PC-9 (cell line): ENCODE measurements at regions not wholly inside any gene's neighbourhood (a gene's known extent, or its start where the extent isn't known, plus 50 kb on each side); places are given as distances from the start of the nearest gene placed in this dataset.

Source experiments
- CTCF ChIP-seq: fragments of 200-600 bp; sonication (generic); conservative IDR thresholded peaks from 2 replicates; pipeline ENCODE4 v1.6.1; 2017; ENCODE audit warnings: mixed run types, antibody characterized with exemption, mild to moderate bottlenecking, moderate library complexity
- EZH2 ChIP-seq: fragments of 200-600 bp; sonication (generic); IDR thresholded peaks from 2 replicates; pipeline ENCODE4 v1.8.0; 2017; ENCODE audit warnings: antibody characterized with exemption, low read depth

GRCh38 chr5:3911773-3912172 lies 316.1 kb downstream of the IRX1 start:
- TF ChIP-seq CTCF (no peak), EZH2 (no peak)
